C4-2B (cell line): ENCODE measurements at regions not wholly inside any gene's neighbourhood (a gene's known extent, or its start where the extent isn't known, plus 50 kb on each side); places are given as distances from the start of the nearest gene placed in this dataset.

ENCODE experiments used
- ZFX ChIP-seq: fragments of 450-650 bp; IDR thresholded peaks from 2 replicates; pipeline ENCODE4 v1.6.1; 2017
- TF ChIP-seq, protein P1 (sequence below): fragments of 450-650 bp; conservative IDR thresholded peaks from 2 replicates; pipeline ENCODE4 v1.5.1; 2017; ENCODE audit warnings: mild to moderate bottlenecking

DNA sequence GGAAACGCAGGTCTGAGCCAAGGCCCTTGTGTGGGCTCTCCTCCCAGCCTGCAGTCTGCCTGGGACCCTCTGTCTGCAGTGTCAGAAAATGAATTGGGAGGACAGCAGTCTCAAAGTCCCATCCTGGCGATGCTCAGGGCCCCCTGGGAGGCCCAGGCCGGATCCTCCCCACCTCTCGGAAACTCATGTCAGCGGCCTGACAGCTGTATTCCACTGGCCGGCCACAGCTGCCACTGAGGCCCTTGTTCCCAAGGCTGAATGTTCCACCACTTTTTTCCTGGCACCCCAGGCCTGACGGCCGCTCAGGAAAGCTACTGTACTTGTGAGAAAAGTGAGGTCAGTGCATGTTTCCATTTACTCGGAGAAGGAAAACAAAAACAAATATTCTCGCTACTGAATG, 180.0 kb downstream of the FGF18 start:
- TF ChIP-seq, protein P1, sequence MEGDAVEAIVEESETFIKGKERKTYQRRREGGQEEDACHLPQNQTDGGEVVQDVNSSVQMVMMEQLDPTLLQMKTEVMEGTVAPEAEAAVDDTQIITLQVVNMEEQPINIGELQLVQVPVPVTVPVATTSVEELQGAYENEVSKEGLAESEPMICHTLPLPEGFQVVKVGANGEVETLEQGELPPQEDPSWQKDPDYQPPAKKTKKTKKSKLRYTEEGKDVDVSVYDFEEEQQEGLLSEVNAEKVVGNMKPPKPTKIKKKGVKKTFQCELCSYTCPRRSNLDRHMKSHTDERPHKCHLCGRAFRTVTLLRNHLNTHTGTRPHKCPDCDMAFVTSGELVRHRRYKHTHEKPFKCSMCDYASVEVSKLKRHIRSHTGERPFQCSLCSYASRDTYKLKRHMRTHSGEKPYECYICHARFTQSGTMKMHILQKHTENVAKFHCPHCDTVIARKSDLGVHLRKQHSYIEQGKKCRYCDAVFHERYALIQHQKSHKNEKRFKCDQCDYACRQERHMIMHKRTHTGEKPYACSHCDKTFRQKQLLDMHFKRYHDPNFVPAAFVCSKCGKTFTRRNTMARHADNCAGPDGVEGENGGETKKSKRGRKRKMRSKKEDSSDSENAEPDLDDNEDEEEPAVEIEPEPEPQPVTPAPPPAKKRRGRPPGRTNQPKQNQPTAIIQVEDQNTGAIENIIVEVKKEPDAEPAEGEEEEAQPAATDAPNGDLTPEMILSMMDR = no peak
- TF ChIP-seq ZFX = no peak
